HG03469 (cell line): ENCODE measurements at regions not wholly inside any gene's neighbourhood (a gene's known extent, or its start where the extent isn't known, plus 50 kb on each side); places are given as distances from the start of the nearest gene placed in this dataset.

Source experiments
- ATAC-seq: cut with Tn5 transposase; IDR thresholded peaks from one replicate; pipeline ENCODE4 v1.9.1; 2021; ENCODE audit warnings: mild to moderate bottlenecking, moderate library complexity, moderate number of reproducible peaks; ENCODE audit not compliant: unreplicated experiment

DNA sequence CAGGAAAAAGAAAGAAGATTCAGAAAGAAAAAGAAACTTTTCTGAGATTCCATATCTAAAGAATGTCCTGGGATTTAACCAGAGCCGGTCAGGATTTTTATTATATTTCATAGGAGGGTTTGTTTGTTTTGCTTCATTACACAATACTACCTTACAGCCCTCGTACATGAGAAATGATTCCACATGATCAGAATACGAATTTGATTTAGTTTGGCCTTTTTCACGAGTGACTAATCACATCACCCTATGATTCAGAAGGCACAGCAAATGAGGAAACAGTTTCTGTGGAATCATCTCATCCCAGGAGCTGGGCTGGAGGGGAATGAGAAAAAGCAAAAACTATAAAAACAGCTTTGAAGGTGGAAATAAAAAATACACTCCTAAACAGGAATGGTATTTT lies 54.7 kb upstream of the VWC2 start:
- no peak for ATAC-seq

GRCh38 chr7:49721441-49721840 lies 52.0 kb upstream of the VWC2 start:
- ATAC-seq = no peak
